ENCODE measurements at regions not wholly inside any gene's neighbourhood (a gene's known extent, or its start where the extent isn't known, plus 50 kb on each side); places are given as distances from the start of the nearest gene placed in this dataset.

GRCh38 chr18:45169610-45170009, 445.7 kb upstream of the SLC14A2 start:
- DNase-seq = no peak

GRCh38 chr18:45171679-45172191, 443.5 kb upstream of the SLC14A2 start:
- DNase-seq = no peak

- no peak for DNase-seq
Observed at GRCh38 chr18:45173327-45173726, 441.9 kb upstream of the SLC14A2 start.

- no peak for DNase-seq
Observed at GRCh38 chr18:45173799-45174519, 441.3 kb upstream of the SLC14A2 start.

- DNase-seq = no peak
Observed at GRCh38 chr18:45174629-45175136, 440.6 kb upstream of the SLC14A2 start.

- DNase-seq = no peak
Observed at GRCh38 chr18:45175511-45175910, 439.8 kb upstream of the SLC14A2 start.

- no peak for DNase-seq
Observed at GRCh38 chr18:45186832-45187231, 428.4 kb upstream of the SLC14A2 start.

GRCh38 chr18:45191795-45192194, 423.5 kb upstream of the SLC14A2 start:
- DNase-seq = no peak

- no peak for DNase-seq
Observed at GRCh38 chr18:45197526-45197970, 417.7 kb upstream of the SLC14A2 start.

GRCh38 chr18:45198526-45198925, 416.8 kb upstream of the SLC14A2 start:
- DNase-seq = no peak

DNA sequence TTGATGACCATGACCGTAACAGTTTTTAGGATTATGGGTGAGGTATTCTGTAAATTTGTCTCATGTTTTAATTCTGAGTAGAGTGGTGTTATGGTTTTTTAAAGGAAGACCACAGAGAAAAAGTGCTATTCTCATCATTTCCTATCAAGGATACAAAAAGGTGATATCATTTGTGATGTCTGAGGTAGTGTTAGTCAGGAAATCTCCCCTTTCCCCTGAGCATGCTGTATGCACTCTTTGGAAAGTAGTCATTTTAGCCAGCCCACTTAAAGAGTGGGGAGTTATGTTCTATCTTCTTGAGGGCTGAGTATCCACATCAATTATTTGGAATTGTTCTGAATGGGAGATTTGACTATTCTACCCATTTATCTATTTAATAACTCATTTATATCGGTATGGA, 414.2 kb upstream of the SLC14A2 start:
- no peak for DNase-seq

- DNase-seq = no peak
Observed at GRCh38 chr18:45201489-45201888, 413.8 kb upstream of the SLC14A2 start.

DNA sequence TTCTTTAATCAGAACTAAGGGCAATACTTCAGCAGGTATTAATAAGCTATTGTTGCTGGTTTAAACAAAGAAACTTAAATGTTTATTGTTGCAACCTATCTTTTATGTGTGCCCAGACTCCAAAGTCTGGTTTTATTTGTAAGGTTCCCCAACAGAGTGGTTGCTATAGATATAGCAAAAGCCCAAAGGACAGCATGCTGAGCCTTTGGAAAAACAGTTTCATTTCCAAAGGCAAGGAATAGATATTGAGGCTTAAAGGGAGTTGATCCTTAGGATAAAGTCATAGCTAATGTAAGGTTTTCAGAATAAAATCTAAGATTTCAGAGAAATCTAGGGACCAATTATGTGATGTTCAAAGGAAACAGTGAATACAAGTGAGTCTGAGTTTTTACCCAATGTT, 413.2 kb upstream of the SLC14A2 start:
- no peak for DNase-seq

DNA sequence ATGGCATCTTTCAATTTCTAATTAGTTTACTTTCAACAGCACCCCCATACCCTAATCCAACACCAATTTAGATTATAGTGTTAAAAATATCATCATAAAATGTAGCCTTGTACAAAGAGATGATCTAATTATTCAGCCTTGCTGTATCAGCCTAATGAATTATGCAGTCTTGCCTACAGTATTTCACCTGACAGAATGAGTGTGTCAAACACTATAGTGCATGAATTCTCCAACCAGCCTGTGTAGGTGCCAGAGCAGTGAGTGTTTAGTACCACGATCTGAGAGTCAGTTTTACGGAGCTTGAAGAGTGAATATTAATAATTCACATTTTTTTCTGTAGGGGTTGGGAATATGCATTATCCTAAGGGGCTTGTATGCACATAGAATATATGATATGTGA, 411.6 kb upstream of the SLC14A2 start:
- DNase-seq = no peak

GRCh38 chr18:45207328-45207727, 407.9 kb upstream of the SLC14A2 start:
- DNase-seq = no peak

DNA sequence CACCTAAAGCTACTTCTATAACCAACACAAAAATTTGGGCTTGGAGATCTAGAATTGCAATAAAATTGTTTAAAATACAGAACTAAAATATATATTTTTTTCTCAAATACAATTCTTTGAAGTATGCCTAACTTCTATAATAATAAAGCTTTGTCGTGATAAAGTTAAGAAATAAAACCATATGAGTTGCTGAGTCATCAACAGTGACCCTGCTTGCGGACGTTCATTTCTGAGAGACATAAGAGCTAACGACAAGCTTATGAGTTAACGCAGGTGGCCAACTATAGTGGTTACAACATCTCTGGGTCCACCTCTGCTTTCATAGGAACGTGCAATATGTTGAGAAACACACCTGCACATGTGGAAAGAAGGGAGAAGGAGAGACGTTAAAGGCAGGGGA, 407.1 kb upstream of the SLC14A2 start:
- DNase-seq = no peak

DNA sequence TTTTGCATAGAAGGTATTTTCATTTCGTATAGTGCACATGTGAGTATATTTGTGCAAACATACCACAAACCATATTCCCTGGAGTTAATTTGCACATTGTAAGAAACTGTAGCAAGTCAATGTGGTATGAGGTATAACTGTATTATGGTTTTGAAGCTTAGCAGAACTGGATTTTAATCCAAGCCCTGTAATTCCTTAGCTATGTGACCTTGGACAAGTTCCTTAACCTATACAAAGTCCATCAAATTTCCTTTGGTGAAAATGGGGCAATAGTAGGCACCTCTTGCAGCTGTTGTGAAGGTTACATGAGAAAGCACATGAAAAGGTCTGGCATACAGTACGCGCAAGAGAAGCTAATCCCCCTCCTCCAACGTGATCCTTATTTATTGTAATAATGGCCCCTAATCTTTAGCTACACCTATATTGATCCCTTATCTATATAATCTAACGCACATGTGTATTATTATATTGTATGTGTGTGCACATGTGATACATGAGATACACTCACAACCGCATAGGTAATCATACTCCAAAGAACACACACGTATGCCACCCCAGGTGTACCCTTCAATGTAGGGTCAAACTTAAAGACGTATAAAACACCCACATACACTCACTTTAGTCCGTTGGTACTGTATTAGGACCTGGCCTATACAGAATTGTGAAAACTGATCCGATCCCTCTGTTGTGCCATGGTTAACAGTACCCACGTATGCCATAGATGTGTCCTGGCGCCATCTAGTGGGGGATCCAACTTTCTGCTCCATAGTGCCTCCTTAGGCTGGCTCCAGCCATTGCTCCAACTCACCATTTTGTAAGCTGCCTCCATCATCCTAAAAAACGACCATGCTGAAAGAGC, 402.9 kb upstream of the SLC14A2 start:
- DNase-seq = peak; percentile 63 to 80

- DNase-seq = no peak
Observed at GRCh38 chr18:45213040-45213333, 402.3 kb upstream of the SLC14A2 start.

DNA sequence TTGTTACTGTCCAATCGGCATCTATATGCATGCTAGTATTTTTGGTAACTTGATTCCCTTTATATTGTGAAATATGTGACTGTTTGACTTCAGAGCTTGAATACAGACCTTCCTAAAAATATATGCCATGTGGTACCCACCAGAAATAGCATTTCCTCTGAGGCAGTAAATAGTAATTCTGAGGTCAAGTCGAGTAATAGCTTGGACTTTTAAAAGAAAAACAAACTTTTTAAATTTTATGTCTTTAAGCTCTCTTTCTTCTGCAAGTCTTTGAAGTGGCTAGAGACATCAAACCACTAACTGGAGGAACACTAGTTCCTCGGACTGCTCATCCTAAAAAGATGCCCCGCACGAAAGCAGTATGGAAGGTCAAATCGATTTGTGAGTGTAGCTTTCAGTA, 396.8 kb upstream of the SLC14A2 start:
- DNase-seq = no peak

GRCh38 chr18:45221363-45221762, 393.9 kb upstream of the SLC14A2 start:
- no peak for DNase-seq

- no peak for DNase-seq
Observed at GRCh38 chr18:45222180-45222579, 393.1 kb upstream of the SLC14A2 start.

GRCh38 chr18:45227001-45227742, 388.1 kb upstream of the SLC14A2 start:
- no peak for DNase-seq

DNA sequence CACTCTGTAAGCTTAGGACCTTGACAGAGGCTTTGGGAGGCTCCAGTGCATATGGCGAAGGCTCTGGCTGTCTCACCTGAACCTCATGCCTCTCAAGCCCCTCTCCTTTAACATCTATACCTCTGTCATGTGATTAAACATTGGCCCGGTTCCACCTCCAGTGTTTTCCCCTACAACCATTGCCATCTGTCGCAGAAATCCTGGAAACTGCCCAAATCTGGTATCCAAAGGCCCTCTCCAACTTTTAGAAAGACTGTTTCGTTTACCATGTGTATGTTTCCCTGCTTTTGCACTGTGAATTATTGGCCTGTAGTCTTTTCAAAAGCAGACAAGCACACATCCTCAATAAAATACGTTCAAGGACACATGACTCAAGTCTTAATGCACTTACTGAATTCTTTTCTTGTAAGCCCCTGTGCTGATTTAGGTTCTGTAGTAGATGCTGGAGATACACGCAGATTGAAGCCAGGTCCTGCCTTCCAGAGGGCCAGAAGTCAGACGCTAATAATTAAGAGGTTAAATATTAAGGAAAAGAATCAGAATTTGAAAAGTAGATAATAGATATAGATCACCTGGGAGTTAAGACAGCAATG, 386.4 kb upstream of the SLC14A2 start:
- no peak for DNase-seq
